HG03520 (cell line): ENCODE measurements at regions not wholly inside any gene's neighbourhood (a gene's known extent, or its start where the extent isn't known, plus 50 kb on each side); places are given as distances from the start of the nearest gene placed in this dataset.
"Not testable (repeated sequence)": the region's sequence is repeated elsewhere in the genome, so short reads cannot be mapped to it uniquely, and the experiment has no call there.

ENCODE experiments used
- ATAC-seq: cut with Tn5 transposase; IDR thresholded peaks from one replicate; pipeline ENCODE4 v1.9.1; 2021; ENCODE audit warnings: mild to moderate bottlenecking, moderate library complexity; ENCODE audit not compliant: unreplicated experiment

DNA sequence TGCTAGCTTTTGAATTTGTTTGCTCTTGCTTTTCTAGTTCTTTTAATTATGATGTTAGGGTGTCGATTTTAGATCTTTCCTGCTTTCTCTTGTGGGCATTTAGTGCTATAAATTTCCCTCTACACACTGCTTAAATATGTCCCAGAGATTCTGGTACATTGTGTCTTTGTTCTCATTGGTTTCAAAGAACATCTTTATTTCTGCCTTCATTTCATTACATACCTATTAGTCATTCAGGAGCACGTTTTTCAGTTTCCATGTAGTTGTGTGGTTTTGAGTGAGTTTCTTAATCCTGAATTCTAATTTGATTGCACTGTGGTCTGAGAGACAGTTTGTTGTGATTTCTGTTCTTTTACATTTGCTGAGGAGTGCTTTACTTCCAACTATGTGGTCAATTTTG lies 51.2 kb upstream of the MB21D2 start:
- not testable (repeated sequence) for ATAC-seq

DNA sequence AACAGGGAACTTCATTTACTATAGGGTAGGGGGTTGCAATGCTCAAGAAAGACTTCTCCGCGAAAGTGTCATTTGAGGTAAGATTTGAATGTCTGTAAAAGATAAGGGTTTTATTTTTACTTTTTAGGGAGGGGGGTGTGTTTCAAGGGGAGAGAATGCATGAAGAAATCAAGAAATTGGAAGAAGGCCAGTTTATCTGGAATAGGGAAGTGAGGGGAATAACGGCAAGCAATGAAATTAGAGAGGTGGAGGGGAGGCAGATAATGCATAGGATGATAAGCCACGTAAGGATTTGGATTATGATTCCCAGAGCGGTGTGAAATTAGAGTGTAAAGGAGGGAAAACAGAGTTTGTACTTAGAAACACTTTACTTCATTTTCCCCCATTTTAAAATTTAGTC lies 63.0 kb upstream of the MB21D2 start:
- ATAC-seq: no peak

DNA sequence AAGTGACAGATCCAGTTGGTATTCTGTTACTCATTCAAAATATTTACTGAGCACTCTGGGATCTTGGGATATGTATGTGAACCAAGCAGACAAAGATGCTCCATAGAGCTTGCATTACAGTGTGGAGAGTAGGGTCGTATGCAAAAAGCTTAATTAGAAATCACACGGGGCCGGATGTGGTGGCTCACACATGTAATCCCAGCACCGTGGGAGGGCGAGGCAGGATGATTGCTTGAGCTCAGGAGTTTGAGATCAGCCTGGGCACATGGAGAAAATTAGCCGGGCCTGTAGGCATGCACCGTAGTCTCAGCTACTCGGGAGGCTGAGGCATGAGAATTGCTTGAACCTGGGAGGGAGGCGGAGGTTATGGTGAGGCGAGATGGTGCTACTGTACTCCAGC lies 68.7 kb upstream of the MB21D2 start:
- ATAC-seq: no peak

DNA sequence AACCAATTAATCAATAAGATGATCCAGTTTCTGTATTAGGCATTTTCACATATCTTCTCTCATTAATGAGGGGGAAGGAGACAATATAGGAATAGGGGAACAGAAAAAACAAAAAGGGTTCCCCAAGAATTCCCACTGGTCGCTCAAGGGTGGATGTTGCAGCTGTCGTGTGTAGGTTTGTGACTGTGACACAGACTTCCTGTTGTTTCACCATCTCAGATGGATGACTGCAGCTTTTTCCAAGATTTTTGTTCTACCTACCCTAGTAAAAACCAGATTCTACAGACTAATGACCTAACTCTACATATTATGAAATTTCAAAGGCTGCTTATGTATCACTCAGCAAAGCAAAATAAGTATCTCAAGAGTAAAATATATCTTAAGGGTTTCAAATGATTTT lies 73.7 kb upstream of the MB21D2 start:
- no peak for ATAC-seq

DNA sequence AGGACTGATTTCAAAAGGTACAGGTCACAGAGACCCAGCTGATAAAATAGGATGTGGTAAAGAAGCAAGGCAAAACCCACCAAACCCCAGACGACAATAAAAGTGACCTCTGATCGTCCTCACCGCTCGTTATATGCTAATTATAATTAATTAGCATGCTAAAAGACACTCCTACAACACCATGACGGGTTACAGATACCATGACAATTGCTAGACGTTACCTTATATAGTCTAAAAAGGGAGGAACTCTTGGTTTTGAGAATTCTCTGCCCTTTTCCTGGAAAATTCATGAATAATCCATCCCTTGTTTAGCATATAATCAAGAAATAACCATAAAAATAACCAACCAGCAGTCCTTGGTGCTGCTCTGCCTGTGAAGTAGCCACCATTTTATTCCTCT lies 74.7 kb upstream of the MB21D2 start:
- ATAC-seq: no peak

DNA sequence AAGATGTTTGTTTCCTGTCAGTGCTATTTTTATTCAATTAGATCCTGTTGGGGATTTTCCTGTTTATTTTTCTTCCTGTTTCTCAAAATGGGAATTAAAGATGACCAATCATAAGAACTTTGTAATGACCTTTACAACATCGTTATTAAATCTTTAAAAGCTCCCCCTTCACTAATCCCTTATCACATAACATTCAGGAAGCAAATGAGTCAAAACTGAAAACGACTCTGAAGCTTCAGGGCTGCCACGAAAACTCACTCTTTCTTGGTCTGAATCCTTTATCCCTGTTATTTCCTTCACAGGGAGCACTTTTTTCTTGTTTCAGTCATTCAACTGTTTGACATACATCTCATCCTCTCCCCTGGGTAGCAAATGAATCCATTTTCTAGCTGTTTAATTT lies 75.8 kb upstream of the MB21D2 start:
- ATAC-seq: no peak

DNA sequence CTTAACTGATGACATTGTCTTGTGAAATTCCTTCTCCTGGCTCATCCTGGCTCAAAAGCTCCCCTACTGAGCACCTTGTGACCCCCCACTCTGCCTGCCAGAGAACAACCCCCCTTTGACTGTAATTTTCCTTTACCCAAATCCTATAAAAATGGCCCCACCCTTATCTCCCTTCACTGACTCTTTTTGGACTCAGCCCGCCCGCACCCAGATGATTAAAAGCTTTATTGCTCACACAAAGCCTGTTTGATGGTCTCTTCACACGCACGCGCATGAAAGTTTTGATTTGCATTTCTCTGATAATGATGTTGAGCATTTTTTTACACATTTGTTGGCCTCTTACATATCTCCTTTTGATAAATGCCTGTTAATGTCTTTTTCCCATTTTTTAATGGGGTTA lies 83.5 kb upstream of the MB21D2 start:
- ATAC-seq: not testable (repeated sequence)

DNA sequence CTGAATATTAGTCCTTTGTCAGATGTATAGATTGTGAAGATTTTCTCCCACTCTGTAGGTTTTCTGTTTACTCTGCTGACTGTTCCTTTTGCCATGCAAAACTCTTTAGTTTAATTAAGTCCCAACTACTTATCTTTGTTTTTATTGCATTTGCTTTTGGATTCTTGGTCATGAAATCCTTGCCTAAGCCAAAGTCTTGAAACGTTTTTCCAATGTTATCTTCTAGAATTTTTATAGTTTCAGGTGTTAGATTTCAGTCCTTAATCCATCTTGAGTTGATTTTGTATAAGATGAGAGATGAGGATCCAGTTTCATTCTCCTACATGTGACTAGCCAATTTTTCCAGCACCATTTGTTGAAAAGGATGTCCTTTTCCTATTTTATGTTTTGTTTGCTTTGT lies 86.0 kb upstream of the MB21D2 start:
- not testable (repeated sequence) for ATAC-seq

DNA sequence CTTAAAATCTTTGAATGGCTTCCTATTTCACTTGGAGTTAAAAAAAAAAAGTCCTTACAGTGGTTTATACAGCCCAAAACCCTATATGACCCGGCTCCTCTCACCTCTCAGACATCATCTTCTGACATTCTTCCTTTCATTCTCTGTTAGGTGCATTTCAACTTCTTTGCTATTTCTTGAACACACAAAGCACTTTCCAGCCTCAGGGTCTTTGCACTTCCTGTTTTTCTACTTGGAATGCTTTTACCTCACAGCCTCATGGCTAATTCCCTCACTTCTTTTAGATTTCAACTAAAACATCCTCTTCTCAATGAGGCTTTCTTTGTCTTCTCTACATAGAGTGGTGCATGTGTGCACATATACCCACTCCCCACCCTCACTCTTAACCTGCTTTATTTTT lies 91.0 kb upstream of the MB21D2 start:
- no peak for ATAC-seq

DNA sequence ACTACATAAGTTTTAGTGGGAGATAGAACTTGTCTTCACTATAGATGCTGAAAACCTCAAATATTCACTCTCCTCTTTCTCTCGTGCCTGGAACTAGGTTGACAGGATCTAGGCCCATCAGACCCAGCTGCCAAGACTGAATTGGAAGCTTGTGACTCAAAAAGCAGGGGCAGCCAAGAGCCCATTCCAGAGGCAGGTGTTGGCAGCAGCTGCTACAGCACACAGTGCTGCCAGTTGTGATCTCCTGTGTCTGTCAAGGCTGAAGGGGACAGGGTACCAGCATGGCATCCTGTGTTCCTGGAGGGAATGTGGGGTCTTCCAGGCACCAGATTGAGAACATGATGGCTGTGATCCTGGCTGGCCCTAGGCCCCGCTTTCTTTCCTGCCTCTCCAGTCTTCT lies 92.5 kb upstream of the MB21D2 start:
- no peak for ATAC-seq

DNA sequence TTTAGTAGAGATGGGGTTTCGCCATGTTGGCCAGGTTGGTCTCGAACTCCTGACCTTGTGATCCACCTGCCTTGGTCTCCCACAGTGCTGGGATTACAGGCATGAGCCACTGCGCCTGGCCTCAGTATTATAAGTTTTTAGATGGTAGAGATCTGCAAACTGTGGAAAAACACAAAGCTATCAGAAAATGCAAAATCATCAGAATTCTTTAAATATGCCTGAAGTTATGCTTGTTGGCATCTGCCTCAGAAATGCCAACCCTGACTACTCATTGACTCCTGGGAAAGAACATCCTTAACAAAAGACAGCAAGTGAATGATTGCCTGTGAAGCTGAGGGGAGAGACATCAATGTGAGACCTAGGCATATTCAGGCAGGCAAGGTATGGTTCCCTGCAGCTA lies 94.3 kb upstream of the MB21D2 start:
- no peak for ATAC-seq

DNA sequence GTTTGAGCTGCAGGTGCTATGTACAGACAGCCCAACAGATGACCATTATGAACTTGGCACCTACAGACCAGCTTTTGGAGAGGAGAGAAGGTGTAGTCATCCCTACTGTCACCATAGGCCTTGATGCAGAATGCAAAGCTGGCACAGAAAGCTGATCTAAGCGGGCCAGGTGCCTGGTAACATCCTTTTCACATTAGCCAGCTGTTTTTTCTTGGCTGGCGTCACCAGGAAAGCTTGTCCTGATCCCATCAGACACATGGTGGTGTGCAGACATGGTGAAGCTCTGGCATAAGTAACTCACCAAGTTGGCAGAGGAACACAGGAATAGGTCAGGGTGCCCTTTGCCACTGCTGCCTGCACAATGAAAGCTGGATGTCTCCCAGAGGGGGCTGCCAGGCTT lies 97.2 kb upstream of the MB21D2 start:
- ATAC-seq: no peak

DNA sequence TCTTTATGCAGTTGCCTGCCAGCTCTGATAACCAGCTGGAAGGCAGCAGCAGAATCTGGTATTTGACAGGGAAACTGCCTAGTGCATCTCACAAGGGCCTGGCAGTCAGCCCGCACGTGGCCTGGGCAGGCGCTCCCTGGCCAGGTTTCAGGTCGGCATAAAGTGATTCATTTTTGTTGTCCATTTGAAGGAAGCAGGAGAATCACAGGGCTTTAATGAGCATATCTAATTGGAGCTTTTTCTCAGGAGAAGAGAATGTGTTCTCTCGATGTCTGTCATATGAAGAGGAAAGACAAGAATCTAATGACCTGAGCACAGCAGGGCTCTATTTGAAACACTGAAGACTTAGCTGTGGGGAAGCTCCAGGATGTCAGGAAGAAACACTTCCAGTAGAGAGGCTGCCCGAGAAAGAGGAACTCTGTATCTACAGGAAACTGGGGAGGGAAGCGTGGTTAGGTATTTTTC lies 98.8 kb upstream of the MB21D2 start:
- ATAC-seq: no peak

DNA sequence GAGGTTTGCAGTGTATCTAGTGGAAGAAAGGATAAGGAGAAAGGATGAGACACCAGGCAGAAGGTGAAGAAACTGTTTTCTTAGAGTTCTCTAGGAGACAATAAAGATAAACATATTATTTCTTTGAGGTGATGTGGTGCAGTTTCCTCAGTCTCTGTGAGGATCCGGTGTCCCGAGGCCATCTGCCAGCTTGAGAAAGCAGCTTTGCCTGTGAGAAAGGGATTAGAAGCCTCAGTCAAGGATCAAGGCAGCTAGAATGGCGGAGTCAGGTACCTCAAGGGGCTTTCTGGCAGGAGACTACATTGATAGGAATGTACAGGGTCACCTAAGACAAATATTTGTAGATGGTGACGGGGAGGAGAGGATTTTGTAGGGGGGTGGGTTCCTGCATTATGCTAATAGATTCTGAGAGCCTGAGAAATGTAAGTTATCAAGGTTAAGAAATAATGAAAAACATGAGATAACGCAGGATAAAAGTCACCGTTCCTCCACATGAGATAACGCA lies 103.9 kb upstream of the MB21D2 start:
- no peak for ATAC-seq

DNA sequence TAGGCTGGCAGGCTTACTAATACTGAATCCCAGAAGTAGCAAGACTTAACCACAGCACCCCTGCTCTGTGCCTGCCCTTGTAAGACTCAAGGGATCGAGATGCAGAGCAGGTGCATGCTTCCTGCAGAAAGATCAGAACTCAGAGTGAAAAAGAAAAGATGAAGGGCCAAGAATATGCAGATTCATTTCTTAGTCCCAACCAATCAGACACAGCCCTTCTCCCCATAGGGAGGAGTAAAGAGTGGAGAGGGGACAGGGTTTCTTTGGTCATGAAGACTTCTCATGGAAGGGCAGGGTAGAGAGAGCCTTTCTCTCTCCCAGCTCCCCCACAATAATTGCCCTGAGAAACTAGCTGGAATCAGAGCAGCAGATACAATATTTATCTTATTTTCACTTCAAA lies 105.6 kb upstream of the MB21D2 start:
- no peak for ATAC-seq

DNA sequence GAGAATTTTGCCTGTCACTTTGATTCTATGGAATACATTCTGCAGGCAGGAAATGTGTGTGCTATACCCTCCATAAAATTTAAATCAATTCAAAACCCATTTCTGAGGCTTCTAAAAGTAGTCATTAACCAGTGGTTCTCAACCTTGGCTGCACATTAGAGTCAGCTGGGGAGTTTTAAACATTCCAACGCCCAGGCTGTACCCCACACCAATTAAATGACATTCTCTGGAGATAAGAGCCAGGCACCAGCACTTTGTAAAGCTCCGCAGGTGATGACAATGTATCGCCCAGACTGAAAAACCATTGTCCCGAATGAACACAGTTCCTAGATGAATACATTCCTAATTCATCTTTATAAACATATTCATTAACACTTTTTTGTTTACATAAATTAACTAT lies 110.6 kb upstream of the MB21D2 start:
- no peak for ATAC-seq

DNA sequence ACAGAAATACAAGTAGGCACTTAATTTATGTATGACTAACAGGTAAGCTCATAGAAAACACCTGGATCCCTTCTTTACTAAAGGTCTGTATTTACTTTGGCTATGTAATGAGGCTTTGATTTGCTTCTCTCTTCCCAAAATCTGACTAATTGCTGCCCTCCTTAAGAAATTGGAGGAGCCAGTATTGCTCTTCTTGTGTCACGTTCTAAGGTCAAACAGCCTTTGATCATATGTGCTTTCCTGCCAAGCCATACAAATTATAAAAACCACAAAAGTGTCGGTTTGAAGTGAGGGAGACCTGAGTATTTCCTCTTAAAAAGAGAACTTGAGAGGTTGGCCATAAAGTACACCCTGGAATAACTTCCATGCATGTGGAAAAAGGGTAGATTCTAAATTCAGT lies 112.1 kb upstream of the MB21D2 start:
- no peak for ATAC-seq

DNA sequence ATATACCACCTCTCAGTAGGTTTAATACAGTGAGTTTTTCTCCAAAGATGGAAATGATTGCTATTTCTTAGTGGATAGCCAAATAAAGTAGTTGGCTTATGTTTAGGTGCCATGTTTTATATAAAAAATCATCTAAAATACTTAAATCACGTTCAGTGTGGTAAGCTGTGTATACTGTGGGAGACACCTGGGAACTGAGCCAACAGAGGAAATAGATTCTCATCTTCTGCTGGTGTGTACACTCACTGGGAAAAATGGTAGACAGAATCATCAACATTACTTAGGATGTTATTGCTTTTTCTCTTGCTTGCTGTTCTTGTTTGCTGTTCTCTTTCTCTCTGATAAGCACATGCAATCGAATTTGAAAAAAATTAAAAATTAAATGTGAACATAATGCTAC lies 112.6 kb upstream of the MB21D2 start:
- ATAC-seq: no peak

DNA sequence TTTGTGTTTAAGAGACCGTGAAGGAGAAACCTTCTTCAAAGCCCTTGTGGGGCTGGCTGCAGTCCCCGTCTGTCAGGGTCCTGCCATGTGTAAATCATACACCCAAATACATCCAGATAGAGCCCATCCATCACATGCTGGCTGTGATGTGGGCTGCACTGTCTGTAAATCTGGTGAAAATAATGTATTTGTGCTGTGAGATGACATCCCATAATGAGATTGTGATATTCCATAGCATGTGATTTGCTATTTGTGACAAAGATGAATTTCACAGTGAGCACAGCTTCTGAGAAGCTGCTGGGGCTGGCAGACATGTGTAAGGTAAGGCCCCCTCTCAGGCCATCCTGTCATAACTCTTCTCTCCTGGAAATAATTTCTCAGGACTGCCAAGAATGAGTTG lies 114.3 kb upstream of the MB21D2 start:
- ATAC-seq: no peak

DNA sequence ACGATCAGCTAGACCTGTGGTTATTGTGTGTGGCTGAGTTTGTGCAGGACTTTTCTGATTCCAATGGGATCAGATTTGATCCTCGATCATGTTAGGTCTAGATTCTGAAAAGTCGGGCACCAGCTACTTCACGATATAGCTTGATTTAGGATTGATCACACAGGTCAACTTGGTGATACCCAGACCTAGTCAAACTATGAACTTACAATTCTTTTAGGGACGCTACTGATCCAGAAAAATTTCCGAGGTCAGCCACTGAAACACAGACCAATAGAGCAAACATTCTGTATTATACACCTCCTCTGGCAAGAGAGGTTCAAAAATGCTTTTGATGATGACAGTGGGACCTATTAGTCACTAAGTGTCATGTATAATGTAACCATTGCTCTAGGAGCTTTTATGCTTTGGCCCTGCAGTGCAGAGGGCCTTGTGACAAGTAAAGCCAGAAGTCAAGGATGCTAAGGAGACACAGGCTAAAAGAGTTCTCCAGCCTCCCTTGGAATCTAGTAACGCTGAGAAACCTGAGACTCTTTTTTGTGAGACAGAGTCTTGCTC lies 115.6 kb upstream of the MB21D2 start:
- ATAC-seq: no peak

DNA sequence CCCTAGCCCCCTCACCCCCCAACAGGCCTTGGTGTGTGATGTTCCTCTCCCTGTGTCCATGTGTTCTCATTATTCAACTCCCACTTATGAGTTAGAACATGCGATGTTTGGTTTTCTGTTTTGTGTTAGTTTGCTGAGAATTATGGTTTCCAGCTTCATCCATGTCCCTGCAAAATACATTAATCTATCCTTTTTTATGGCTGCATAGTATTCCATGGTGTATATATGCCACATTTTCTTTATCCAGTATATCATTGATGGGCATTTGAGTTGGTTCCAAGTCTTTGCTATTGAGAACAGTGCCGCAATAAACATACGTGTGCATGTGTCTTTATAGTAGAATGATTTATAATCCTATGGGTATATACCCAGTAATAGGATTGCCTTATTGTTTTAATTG lies 120.2 kb upstream of the MB21D2 start:
- ATAC-seq: not testable (repeated sequence)

DNA sequence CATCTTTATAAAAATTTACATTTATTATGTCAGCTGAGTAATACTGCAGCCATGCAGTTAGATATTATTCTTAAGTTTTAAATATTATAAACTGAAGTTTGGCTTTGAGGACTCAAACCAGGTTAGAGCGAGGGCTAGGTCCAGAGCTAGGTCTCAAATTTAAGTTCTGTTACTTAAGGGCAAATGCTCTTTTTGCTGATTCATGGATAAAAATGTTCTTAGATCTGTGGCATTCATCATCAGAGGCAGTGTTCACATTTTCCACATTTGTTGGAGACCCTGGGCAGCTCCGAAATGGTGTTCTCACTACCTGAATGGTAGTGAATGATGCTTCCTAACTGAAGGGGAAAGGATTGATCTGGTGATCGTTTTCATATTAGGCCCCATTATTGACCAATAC lies 121.4 kb upstream of the MB21D2 start:
- no peak for ATAC-seq
